ENCODE measurements at regions not wholly inside any gene's neighbourhood (a gene's known extent, or its start where the extent isn't known, plus 50 kb on each side); places are given as distances from the start of the nearest gene placed in this dataset.

DNA sequence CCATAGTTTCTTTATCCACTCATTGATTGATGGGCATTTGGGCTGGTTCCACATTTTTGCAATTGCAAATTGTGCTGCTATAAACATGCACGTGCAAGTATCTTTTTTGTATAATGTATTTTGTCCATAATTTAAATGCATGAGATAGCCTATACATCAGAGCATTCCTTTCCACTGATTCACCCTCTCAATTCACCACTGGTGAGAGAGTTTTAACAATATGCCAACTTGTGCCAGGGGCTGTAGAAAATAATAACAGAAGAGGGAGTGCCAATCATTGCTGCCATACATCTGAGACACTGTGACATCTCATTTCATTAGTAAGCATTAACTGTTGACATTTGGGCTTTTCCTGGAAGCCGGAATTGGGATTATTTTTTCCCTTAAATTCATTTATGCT, 125.1 kb downstream of the RAP2A start:
- TF ChIP-seq, protein P1, sequence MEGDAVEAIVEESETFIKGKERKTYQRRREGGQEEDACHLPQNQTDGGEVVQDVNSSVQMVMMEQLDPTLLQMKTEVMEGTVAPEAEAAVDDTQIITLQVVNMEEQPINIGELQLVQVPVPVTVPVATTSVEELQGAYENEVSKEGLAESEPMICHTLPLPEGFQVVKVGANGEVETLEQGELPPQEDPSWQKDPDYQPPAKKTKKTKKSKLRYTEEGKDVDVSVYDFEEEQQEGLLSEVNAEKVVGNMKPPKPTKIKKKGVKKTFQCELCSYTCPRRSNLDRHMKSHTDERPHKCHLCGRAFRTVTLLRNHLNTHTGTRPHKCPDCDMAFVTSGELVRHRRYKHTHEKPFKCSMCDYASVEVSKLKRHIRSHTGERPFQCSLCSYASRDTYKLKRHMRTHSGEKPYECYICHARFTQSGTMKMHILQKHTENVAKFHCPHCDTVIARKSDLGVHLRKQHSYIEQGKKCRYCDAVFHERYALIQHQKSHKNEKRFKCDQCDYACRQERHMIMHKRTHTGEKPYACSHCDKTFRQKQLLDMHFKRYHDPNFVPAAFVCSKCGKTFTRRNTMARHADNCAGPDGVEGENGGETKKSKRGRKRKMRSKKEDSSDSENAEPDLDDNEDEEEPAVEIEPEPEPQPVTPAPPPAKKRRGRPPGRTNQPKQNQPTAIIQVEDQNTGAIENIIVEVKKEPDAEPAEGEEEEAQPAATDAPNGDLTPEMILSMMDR (IDR thresholded peaks at IDR 0.05; ENCODE audit: control insufficient read depth, insufficient read depth, low read depth, low read length, missing control alignments): no peak
- no peak for DNase-seq (ENCODE audit: low read depth)
- no peak overlapping the region for H3K4me3 ChIP-seq (ENCODE audit: control insufficient read depth, low read depth, low read length)

DNA sequence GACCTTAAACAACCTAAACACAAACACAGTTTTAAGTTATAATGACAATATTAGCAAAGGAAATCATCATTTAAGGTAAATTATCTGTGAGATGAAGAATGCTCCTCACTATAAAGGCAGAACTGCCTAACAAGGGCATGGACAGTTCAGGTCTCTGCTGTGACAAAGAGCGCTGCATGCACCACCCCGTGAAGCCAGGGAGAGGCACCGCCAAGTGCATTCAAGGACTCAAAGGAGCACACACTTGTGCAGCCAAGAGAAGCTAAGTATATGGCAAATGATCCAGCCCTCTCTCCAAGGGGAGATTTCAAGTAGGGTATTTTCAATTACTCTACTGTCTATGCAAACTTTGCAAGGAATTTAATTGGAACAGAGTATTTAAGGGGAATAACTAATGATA, 126.0 kb downstream of the RAP2A start:
- TF ChIP-seq, protein P1 (IDR thresholded peaks at IDR 0.05; ENCODE audit: control insufficient read depth, insufficient read depth, low read depth, low read length, missing control alignments): no peak
- H3K4me3 ChIP-seq (ENCODE audit: control insufficient read depth, low read depth, low read length): no peak overlapping the region

DNA sequence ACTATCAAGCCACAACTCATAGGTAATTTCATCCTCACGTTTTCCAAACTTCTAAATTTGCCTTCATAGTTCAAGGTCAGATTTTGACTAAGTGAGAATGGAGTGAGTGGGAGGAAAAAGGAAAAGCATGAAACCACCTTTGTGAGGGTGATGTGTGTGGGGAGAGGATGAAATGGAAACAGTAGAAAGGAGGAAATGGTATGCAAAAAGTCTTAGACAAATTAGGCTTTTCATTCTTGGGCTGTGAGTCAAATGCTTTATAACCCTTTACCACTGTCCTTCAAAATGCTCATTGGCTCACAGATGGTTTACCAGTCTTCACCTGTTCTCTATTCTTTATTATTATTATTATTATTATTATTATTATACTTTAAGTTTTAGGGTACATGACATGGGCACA, 127.2 kb downstream of the RAP2A start:
- TF ChIP-seq, protein P1 (IDR thresholded peaks at IDR 0.05; ENCODE audit: control insufficient read depth, insufficient read depth, low read depth, low read length, missing control alignments): no peak
- H3K4me3 ChIP-seq (ENCODE audit: control insufficient read depth, low read depth, low read length): no peak overlapping the region
- no peak for DNase-seq (ENCODE audit: low read depth)

More for the DNA sequence above, 126.0 kb downstream of the RAP2A start:
- DNase-seq (ENCODE audit: low read depth): no peak

DNA sequence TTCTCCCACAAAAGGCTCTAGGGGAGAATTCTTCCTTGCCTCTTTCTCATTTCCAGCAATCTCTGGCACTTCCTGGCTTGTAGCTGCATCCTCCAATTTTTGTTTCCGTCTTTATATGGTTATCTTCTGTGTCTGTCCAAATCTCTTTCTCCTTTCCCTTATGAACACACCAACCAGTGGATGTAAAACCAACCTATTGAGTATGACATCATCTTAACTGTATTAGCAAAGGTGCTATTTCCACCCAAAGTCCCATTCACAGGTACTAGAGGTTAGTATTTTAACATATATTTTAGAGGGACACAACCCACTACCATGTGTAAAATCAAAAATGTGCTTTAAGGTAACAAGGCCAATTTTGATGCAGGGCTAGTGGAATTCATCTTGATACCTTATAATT, 129.0 kb downstream of the RAP2A start:
- DNase-seq (ENCODE audit: low read depth): no peak
- TF ChIP-seq, protein P1 (IDR thresholded peaks at IDR 0.05; ENCODE audit: control insufficient read depth, insufficient read depth, low read depth, low read length, missing control alignments): no peak
- no peak overlapping the region for H3K4me3 ChIP-seq (ENCODE audit: control insufficient read depth, low read depth, low read length)

DNA sequence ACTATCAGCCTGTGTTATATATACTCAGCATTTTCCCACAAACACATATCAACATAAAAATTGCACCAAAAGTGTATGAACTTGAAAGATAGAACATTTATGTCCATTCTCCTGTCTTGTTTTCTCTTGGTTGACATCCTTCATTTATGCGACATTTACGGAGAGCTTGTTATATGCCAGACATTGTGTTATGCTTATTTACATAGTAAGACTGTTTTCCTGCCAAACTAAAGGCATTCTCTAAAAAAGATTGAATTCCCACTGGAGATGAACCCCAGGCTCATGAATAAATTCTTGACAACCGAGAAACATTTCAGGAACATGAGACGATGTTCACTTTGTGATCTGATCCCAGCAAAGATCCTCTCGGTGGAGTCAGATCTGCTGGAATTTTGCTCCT, 131.0 kb downstream of the RAP2A start:
- no peak for DNase-seq (ENCODE audit: low read depth)
- TF ChIP-seq, protein P1 (IDR thresholded peaks at IDR 0.05; ENCODE audit: control insufficient read depth, insufficient read depth, low read depth, low read length, missing control alignments): no peak

DNA sequence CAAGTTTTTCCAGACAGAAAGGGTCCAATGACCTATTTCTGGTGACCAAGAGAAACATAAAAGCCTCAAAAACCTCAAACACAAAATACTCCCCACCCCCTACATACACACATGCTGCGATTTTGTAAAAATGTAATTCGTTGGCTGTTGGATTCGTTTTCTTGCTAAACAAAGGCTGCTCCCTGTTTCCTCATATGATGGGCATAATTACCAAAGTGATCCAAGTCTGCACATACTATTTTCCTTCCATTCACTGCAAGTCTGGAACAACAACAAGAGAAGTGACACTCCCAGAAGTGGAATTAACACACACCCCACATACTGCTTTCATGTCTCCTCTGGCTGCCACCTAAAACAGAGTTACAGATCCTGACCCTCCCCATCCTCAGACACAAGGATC, 131.9 kb downstream of the RAP2A start:
- TF ChIP-seq, protein P1 (IDR thresholded peaks at IDR 0.05; ENCODE audit: control insufficient read depth, insufficient read depth, low read depth, low read length, missing control alignments): no peak
- DNase-seq (ENCODE audit: low read depth): no peak
- no peak overlapping the region for H3K4me3 ChIP-seq (ENCODE audit: control insufficient read depth, low read depth, low read length)

More for the DNA sequence above, 131.0 kb downstream of the RAP2A start:
- H3K4me3 ChIP-seq (ENCODE audit: control insufficient read depth, low read depth, low read length): no peak overlapping the region

DNA sequence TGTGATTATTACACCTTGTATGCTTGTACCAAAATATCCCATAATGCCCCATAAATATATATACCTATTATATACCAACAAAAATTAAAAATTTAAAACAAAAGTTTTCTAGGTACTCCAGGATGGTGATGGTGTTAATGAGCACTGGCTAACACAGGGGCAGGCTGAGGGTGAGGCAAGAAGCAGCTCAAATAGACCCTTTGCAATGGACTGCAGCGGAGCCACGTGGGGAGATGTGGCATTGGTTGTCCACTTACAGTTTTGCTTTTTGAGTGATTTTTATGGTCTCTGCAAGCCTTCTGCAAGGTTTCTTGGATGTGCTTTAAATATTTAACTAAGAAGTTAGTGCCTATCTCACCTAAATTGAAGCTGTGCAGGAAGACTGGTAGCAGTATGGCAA, 132.9 kb downstream of the RAP2A start:
- TF ChIP-seq, protein P1 (IDR thresholded peaks at IDR 0.05; ENCODE audit: control insufficient read depth, insufficient read depth, low read depth, low read length, missing control alignments): peak; percentile 4
- no peak for DNase-seq (ENCODE audit: low read depth)
- H3K4me3 ChIP-seq (ENCODE audit: control insufficient read depth, low read depth, low read length): no peak overlapping the region

Measured in AG09309 (cell line).